ENCODE measurements at regions not wholly inside any gene's neighbourhood (a gene's known extent, or its start where the extent isn't known, plus 50 kb on each side); places are given as distances from the start of the nearest gene placed in this dataset.

DNA sequence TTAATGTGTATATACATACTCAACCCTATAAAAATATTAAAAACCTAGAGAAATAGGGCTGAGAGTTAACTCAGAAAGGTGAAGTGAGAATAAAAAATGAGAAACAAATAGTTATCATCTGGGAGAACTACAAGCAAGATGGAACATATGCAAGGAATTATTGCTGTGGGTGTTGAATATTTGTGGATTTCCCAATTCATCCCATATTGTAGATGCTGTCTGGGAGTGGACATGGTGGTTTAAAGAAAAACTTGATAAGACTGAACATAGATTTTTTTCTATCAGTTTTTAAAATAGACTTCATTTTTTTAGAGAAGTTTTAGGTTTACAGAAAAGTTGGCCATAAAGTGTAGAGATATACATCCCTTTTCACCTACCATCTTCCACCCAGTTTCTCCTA, 263.5 kb downstream of the SPATA31D1 start:
- H3K9me3 ChIP-seq (ENCODE audit: control insufficient read depth, insufficient read depth, low read depth, low read length): no peaks in the 10 kb centered on the region
- H3K4me3 ChIP-seq (replicated peaks in 1 of 4; ENCODE audit: control extremely low read depth in 1 of 4, insufficient read depth in 1 of 4, low read depth in 3 of 4, low read length in 4 of 4): no peak overlapping the region
- peak in 1 of 2 donors; percentile 25 for DNase-seq (ENCODE audit: low read depth in 2 of 2)
- H3K27ac ChIP-seq (ENCODE audit: insufficient read depth, low read length): no peak overlapping the region
- no peaks in the 10 kb centered on the region for H3K36me3 ChIP-seq (ENCODE audit: control insufficient read depth, insufficient read depth, low read length)
- TF ChIP-seq, protein P1, sequence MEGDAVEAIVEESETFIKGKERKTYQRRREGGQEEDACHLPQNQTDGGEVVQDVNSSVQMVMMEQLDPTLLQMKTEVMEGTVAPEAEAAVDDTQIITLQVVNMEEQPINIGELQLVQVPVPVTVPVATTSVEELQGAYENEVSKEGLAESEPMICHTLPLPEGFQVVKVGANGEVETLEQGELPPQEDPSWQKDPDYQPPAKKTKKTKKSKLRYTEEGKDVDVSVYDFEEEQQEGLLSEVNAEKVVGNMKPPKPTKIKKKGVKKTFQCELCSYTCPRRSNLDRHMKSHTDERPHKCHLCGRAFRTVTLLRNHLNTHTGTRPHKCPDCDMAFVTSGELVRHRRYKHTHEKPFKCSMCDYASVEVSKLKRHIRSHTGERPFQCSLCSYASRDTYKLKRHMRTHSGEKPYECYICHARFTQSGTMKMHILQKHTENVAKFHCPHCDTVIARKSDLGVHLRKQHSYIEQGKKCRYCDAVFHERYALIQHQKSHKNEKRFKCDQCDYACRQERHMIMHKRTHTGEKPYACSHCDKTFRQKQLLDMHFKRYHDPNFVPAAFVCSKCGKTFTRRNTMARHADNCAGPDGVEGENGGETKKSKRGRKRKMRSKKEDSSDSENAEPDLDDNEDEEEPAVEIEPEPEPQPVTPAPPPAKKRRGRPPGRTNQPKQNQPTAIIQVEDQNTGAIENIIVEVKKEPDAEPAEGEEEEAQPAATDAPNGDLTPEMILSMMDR (conservative IDR thresholded peaks at IDR 0.05 in 1 of 2, IDR thresholded peaks at IDR 0.05 in 1 of 2; ENCODE audit: low read depth in 1 of 2, low read length in 2 of 2): no peak
- no peak for TF ChIP-seq EZH2 (IDR thresholded peaks at IDR 0.05; ENCODE audit: low read length, missing control alignments)
- H3K9ac ChIP-seq (ENCODE audit: insufficient read depth, low read length): no peak overlapping the region
- no peaks in the 10 kb centered on the region for H3K27me3 ChIP-seq (ENCODE audit: control insufficient read depth, insufficient read depth, low read length)
- H2AFZ ChIP-seq (ENCODE audit: low read length): no peak overlapping the region
- H4K20me1 ChIP-seq (ENCODE audit: control insufficient read depth, extremely low read depth, insufficient read depth, low read length): no peaks in the 10 kb centered on the region
- no peaks in the 10 kb centered on the region for H3K79me2 ChIP-seq (ENCODE audit: control insufficient read depth, insufficient read depth, low read length)
- no peaks in the 10 kb centered on the region for H3K4me1 ChIP-seq (ENCODE audit: control insufficient read depth, extremely low read depth, insufficient read depth, low read length)
- no peak overlapping the region for H3K4me2 ChIP-seq (ENCODE audit: extremely low read depth, insufficient read depth, low read length)

DNA sequence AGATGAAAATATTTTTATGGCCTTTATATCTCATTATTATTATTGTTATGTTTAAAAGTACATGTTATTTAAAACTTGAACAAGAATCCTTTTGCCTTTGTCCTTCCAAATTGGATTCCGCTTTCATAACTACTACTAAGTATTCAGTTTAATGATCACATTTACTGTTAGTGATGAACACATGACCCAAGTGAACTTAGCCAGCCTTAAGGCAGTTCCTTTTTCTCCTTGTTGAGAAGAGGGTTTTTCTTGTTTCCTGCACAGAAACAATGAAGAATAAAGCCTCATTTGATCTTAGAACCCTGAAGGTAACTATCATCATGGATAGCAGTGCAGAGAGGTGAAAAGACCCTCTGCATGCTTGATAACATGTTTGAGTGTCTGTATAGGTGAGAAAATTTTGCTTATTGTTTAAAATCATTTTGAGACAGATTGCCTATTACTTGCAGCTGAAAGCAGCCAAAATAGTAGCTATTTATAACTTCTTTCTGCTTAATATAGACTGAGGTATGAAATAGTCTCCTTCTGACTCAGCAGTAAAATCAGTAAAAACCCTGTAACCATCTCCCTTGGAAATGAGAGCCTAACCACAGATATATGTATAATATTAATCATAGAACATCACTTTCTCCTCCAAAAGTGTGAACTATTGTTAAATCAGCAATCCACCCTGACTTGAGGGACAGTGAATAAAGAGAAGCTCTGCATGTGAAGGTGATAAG, 266.2 kb downstream of the SPATA31D1 start:
- peak in 1 of 2 donors; percentile 79 for DNase-seq (ENCODE audit: low read depth in 2 of 2)
- no peak overlapping the region for H3K4me2 ChIP-seq (ENCODE audit: extremely low read depth, insufficient read depth, low read length)
- no peak overlapping the region for H3K27ac ChIP-seq (ENCODE audit: insufficient read depth, low read length)
- H3K9me3 ChIP-seq (ENCODE audit: control insufficient read depth, insufficient read depth, low read depth, low read length): no peaks in the 10 kb centered on the region
- no peak overlapping the region for H2AFZ ChIP-seq (ENCODE audit: low read length)
- H3K27me3 ChIP-seq (ENCODE audit: control insufficient read depth, insufficient read depth, low read length): no peaks in the 10 kb centered on the region
- H3K4me3 ChIP-seq (replicated peaks in 1 of 4; ENCODE audit: control extremely low read depth in 1 of 4, insufficient read depth in 1 of 4, low read depth in 3 of 4, low read length in 4 of 4): no peak overlapping the region
- no peak for TF ChIP-seq EZH2 (IDR thresholded peaks at IDR 0.05; ENCODE audit: low read length, missing control alignments)
- TF ChIP-seq, protein P1 (conservative IDR thresholded peaks at IDR 0.05 in 1 of 2, IDR thresholded peaks at IDR 0.05 in 1 of 2; ENCODE audit: low read depth in 1 of 2, low read length in 2 of 2): no peak
- no peaks in the 10 kb centered on the region for H3K36me3 ChIP-seq (ENCODE audit: control insufficient read depth, insufficient read depth, low read length)
- no peaks in the 10 kb centered on the region for H3K79me2 ChIP-seq (ENCODE audit: control insufficient read depth, insufficient read depth, low read length)
- H4K20me1 ChIP-seq (ENCODE audit: control insufficient read depth, extremely low read depth, insufficient read depth, low read length): no peaks in the 10 kb centered on the region
- H3K4me1 ChIP-seq (ENCODE audit: control insufficient read depth, extremely low read depth, insufficient read depth, low read length): no peaks in the 10 kb centered on the region
- H3K9ac ChIP-seq (ENCODE audit: insufficient read depth, low read length): no peak overlapping the region

DNA sequence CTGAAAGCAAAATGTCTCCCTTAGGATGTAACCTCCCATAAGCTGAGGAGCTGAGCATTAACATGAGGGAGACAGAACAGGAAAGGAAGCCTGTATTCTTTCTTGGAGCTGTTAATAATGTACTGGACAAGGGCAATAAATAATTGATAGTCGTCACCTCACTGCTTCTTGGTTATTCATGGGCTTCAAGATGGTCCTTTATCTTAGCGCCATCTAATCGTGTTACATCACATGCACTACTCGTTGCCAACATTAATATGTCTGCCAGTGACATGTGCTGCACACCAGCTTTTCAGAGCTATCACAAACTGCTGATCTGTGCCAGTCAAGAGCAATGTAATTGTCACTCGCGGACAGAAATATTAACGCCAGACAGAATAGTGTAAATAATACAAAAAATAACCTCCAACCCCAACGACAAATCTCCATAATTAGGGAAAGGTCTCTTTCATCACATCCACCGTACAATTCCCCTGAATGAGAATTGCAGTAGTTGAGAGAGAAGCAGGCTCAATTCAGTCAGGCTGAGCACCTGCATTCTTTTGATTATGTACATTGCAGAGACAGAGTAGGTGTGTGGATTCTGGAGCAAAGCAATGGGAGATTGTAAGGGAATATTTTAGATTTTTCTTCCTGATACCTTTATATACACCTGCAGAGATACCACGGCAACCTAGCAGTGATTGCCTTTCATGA, 267.1 kb downstream of the SPATA31D1 start:
- H3K4me1 ChIP-seq (ENCODE audit: control insufficient read depth, extremely low read depth, insufficient read depth, low read length): no peaks in the 10 kb centered on the region
- no peaks in the 10 kb centered on the region for H3K79me2 ChIP-seq (ENCODE audit: control insufficient read depth, insufficient read depth, low read length)
- H4K20me1 ChIP-seq (ENCODE audit: control insufficient read depth, extremely low read depth, insufficient read depth, low read length): no peaks in the 10 kb centered on the region
- DNase-seq (ENCODE audit: low read depth in 2 of 2): no peak
- no peak overlapping the region for H3K27ac ChIP-seq (ENCODE audit: insufficient read depth, low read length)
- H3K36me3 ChIP-seq (ENCODE audit: control insufficient read depth, insufficient read depth, low read length): no peaks in the 10 kb centered on the region
- no peak overlapping the region for H3K4me3 ChIP-seq (replicated peaks in 1 of 4; ENCODE audit: control extremely low read depth in 1 of 4, insufficient read depth in 1 of 4, low read depth in 3 of 4, low read length in 4 of 4)
- no peaks in the 10 kb centered on the region for H3K27me3 ChIP-seq (ENCODE audit: control insufficient read depth, insufficient read depth, low read length)
- no peaks in the 10 kb centered on the region for H3K9me3 ChIP-seq (ENCODE audit: control insufficient read depth, insufficient read depth, low read depth, low read length)
- H2AFZ ChIP-seq (ENCODE audit: low read length): no peak overlapping the region
- H3K4me2 ChIP-seq (ENCODE audit: extremely low read depth, insufficient read depth, low read length): no peak overlapping the region
- no peak overlapping the region for H3K9ac ChIP-seq (ENCODE audit: insufficient read depth, low read length)
- TF ChIP-seq, protein P1 (conservative IDR thresholded peaks at IDR 0.05 in 1 of 2, IDR thresholded peaks at IDR 0.05 in 1 of 2; ENCODE audit: low read depth in 1 of 2, low read length in 2 of 2): no peak
- no peak for TF ChIP-seq EZH2 (IDR thresholded peaks at IDR 0.05; ENCODE audit: low read length, missing control alignments)
